CD14-positive monocyte (primary cell): ENCODE measurements at regions not wholly inside any gene's neighbourhood (a gene's known extent, or its start where the extent isn't known, plus 50 kb on each side); places are given as distances from the start of the nearest gene placed in this dataset.

ENCODE experiments used
- DNase-seq, 3 donors: peaks; one replicate each; pipeline ENCODE4 v3.0.0-alpha.2; 2011 to 2022
- H2AFZ ChIP-seq: 2 replicates; pipeline ENCODE4 v1.6.0; 2012; ENCODE audit warnings: mild to moderate bottlenecking, low read depth, low read length, inconsistent platforms; ENCODE audit not compliant: insufficient read depth, poor library complexity, severe bottlenecking
- H3K27ac ChIP-seq, 2 donors: 1 replicate in 1 of 2; 2 replicates in 1 of 2; pipeline ENCODE4 v1.5.1; 2012 to 2013; ENCODE audit warnings: low read length in 2 of 2, control low read depth in 1 of 2, inconsistent platforms in 1 of 2, low read depth in 1 of 2, mild to moderate bottlenecking in 1 of 2
- H3K27me3 ChIP-seq, 2 donors: one replicate each; pipeline versions ENCODE4 v1.6.0 to v1.6.1; 2011 to 2013; ENCODE audit warnings: low read length in 2 of 2; ENCODE audit not compliant: control insufficient read depth in 2 of 2, insufficient read depth in 2 of 2
- H3K36me3 ChIP-seq, 2 donors: replicated peaks in 1 of 2; 1 replicate in 1 of 2; 2 replicates in 1 of 2; pipeline versions ENCODE4 v1.5.1 to v1.6.1; 2012 to 2013; ENCODE audit warnings: low read length in 2 of 2, control low read depth in 1 of 2, inconsistent platforms in 1 of 2, mild to moderate bottlenecking in 1 of 2; ENCODE audit not compliant: insufficient read depth in 2 of 2, control insufficient read depth in 1 of 2
- H3K4me1 ChIP-seq, 2 donors: 1 replicate in 1 of 2; 2 replicates in 1 of 2; pipeline versions ENCODE4 v1.5.1 to v1.6.1; 2012 to 2013; ENCODE audit warnings: low read length in 2 of 2, control low read depth in 1 of 2, inconsistent platforms in 1 of 2, mild to moderate bottlenecking in 1 of 2, moderate library complexity in 1 of 2; ENCODE audit not compliant: insufficient read depth in 2 of 2, control insufficient read depth in 1 of 2
- H3K4me2 ChIP-seq: replicated peaks from 2 replicates; pipeline ENCODE3; 2012; ENCODE audit warnings: low read length, moderate library complexity, mild to moderate bottlenecking; ENCODE audit not compliant: poor library complexity, severe bottlenecking; ENCODE audit errors: extremely low read depth
- H3K4me3 ChIP-seq, 3 experiments: fragments of 200-600 bp in 1 of 3; sonication (generic) in 1 of 3; replicated peaks in 1 of 3; 1 replicate in 2 of 3; 2 replicates in 1 of 3; pipeline ENCODE4 v1.5.1; 2011 to 2013; ENCODE audit warnings: low read length in 3 of 3, mild to moderate bottlenecking in 3 of 3, control low read depth in 2 of 3, low read depth in 2 of 3, inconsistent platforms in 1 of 3, moderate library complexity in 1 of 3
- H3K79me2 ChIP-seq: 2 replicates; pipeline ENCODE4 v1.6.0; 2012; ENCODE audit warnings: mild to moderate bottlenecking, control low read depth, inconsistent platforms, low read length, moderate library complexity; ENCODE audit not compliant: insufficient read depth
- H3K9ac ChIP-seq: 2 replicates; pipeline ENCODE4 v1.6.0; 2017; ENCODE audit warnings: low read length, mild to moderate bottlenecking; ENCODE audit not compliant: insufficient read depth, poor library complexity, severe bottlenecking
- H3K9me3 ChIP-seq, 2 donors: replicated peaks in 1 of 2; 1 replicate in 1 of 2; 2 replicates in 1 of 2; pipeline versions ENCODE4 v1.5.1 to v1.6.1; 2012 to 2013; ENCODE audit warnings: low read length in 2 of 2, control low read depth in 1 of 2; ENCODE audit not compliant: control insufficient read depth in 1 of 2, insufficient read depth in 1 of 2
- H4K20me1 ChIP-seq: 2 replicates; pipeline ENCODE4 v1.6.0; 2012; ENCODE audit warnings: mild to moderate bottlenecking, low read length, control low read depth, moderate library complexity; ENCODE audit not compliant: insufficient read depth
- H3K27ac Mint-ChIP-seq, 7 donors: one replicate each; pipeline ENCODE4 v1.8.0; 2020; ENCODE audit warnings: mild to moderate bottlenecking in 7 of 7, mixed read lengths in 7 of 7, moderate library complexity in 6 of 7, inconsistent platforms in 2 of 7
- H3K27me3 Mint-ChIP-seq, 3 donors: one replicate each; pipeline ENCODE4 v1.8.0; 2021 to 2022; ENCODE audit warnings: low read depth in 3 of 3, mild to moderate bottlenecking in 3 of 3, mixed read lengths in 3 of 3, moderate library complexity in 3 of 3, inconsistent platforms in 1 of 3
- H3K36me3 Mint-ChIP-seq, 2 donors: one replicate each; pipeline ENCODE4 v1.8.0; 2020; ENCODE audit warnings: mixed read lengths in 2 of 2, inconsistent platforms in 1 of 2, mild to moderate bottlenecking in 1 of 2
- H3K4me1 Mint-ChIP-seq: one replicate; pipeline ENCODE4 v1.8.0; 2020; ENCODE audit warnings: mild to moderate bottlenecking, mixed read lengths
- H3K4me3 Mint-ChIP-seq, 2 donors: one replicate each; pipeline ENCODE4 v1.8.0; 2020; ENCODE audit warnings: mild to moderate bottlenecking in 2 of 2, mixed read lengths in 2 of 2, moderate library complexity in 1 of 2
- H3K9me3 Mint-ChIP-seq, 7 donors: one replicate each; pipeline ENCODE4 v1.8.0; 2020 to 2022; ENCODE audit warnings: mixed read lengths in 7 of 7, mild to moderate bottlenecking in 6 of 7, moderate library complexity in 6 of 7, inconsistent platforms in 2 of 7
- CTCF ChIP-seq: fragments of 200-600 bp; IDR thresholded peaks from one replicate; pipeline ENCODE4 v1.8.0; 2022; ENCODE audit warnings: antibody characterized with exemption, mild to moderate bottlenecking
- WGBS: methylation state at CpG from one replicate; pipeline ENCODE4 v1.1.5; 2013; ENCODE audit warnings: missing lambda C conversion rate; ENCODE audit not compliant: insufficient coverage; 5-methylcytosine and 5-hydroxymethylcytosine counted together
- intact Hi-C, 2 donors: fragments of 100-400 bp; cut with micrococcal nuclease; formaldehyde crosslinking; loops; one replicate each; pipeline versions ENCODE4 v1.15.0 to v1.15.1; 2023

GRCh38 chr15:47411733-47412132 is 305.6 kb upstream of the SEMA6D start:
- no peaks in the 10 kb centered on the region for H3K27me3 ChIP-seq
- H3K9me3 Mint-ChIP-seq = peaks cover 0 to 5% (median 0%) of the 10 kb centered on the region in 7 donors
- no peaks in the 10 kb centered on the region for H4K20me1 ChIP-seq
- H3K36me3 Mint-ChIP-seq = no peaks in the 10 kb centered on the region
- H3K9me3 ChIP-seq = no peaks in the 10 kb centered on the region
- intact Hi-C loops = no loop called here
- no peaks in the 10 kb centered on the region for H3K4me1 Mint-ChIP-seq
- H3K4me1 ChIP-seq = no peaks in the 10 kb centered on the region
- H3K4me3 Mint-ChIP-seq = no peak overlapping the region
- no peak for DNase-seq
- H2AFZ ChIP-seq = no peak overlapping the region
- no peak overlapping the region for H3K27ac ChIP-seq
- no peaks in the 10 kb centered on the region for H3K36me3 ChIP-seq
- H3K9ac ChIP-seq = no peak overlapping the region
- H3K4me3 ChIP-seq = no peak overlapping the region
- TF ChIP-seq CTCF = no peak
- no CpG with 5 or more reads among the region's 4 CpGs for WGBS
- no peaks in the 10 kb centered on the region for H3K27me3 Mint-ChIP-seq
- H3K4me2 ChIP-seq = no peak overlapping the region
- H3K79me2 ChIP-seq = no peaks in the 10 kb centered on the region
- H3K27ac Mint-ChIP-seq = no peak overlapping the region

- H3K27me3 Mint-ChIP-seq = no peaks in the 10 kb centered on the region
- H3K36me3 Mint-ChIP-seq = no peaks in the 10 kb centered on the region
- Histone ChIP-seq H2AFZ (no peak overlapping the region), H3K79me2 (no peaks in the 10 kb centered on the region), H3K9ac (no peak overlapping the region), H3K4me1 (no peaks in the 10 kb centered on the region), H3K27ac (no peak overlapping the region), H3K9me3 (no peaks in the 10 kb centered on the region), H3K36me3 (no peaks in the 10 kb centered on the region), H3K4me3 (no peak overlapping the region), H4K20me1 (no peaks in the 10 kb centered on the region), H3K27me3 (no peaks in the 10 kb centered on the region), H3K4me2 (no peak overlapping the region)
- peaks cover 0 to 3% (median 0%) of the 10 kb centered on the region in 7 donors for H3K9me3 Mint-ChIP-seq
- TF ChIP-seq CTCF = no peak
- intact Hi-C loops = no loop called here
- H3K27ac Mint-ChIP-seq = no peak overlapping the region
- DNase-seq = no peak
- H3K4me3 Mint-ChIP-seq = no peak overlapping the region
- WGBS = 91% methylated on average over 2 of the region's 3 CpGs
- no peaks in the 10 kb centered on the region for H3K4me1 Mint-ChIP-seq
Measured at GRCh38 chr15:47412136-47412535, 305.2 kb upstream of the SEMA6D start.
